GM12891 (cell line): ENCODE measurements at regions not wholly inside any gene's neighbourhood (a gene's known extent, or its start where the extent isn't known, plus 50 kb on each side); places are given as distances from the start of the nearest gene placed in this dataset.

Source experiments
- PAX5 ChIP-seq: IDR thresholded peaks from 2 replicates; pipeline ENCODE4 v1.6.1; 2011; ENCODE audit warnings: low read length, moderate library complexity, mild to moderate bottlenecking; ENCODE audit not compliant: insufficient read depth, severe bottlenecking
- POLR2A ChIP-seq: IDR thresholded peaks from 2 replicates; pipeline ENCODE4 v1.6.1; 2011; ENCODE audit warnings: low read depth, low read length, control low read depth
- POLR2AphosphoS5 ChIP-seq: IDR thresholded peaks from 2 replicates; pipeline ENCODE4 v1.6.1; 2011; ENCODE audit warnings: low read depth, low read length, control low read depth
- SPI1 ChIP-seq: IDR thresholded peaks from 2 replicates; pipeline ENCODE4 v1.6.1; 2011; ENCODE audit warnings: low read depth, low read length, control low read depth
- TAF1 ChIP-seq: IDR thresholded peaks from 2 replicates; pipeline ENCODE4 v1.6.1; 2011; ENCODE audit warnings: low read depth, low read length, control low read depth

GRCh38 chr4:52247941-52248340, 196.8 kb downstream of the SPATA18 start:
- TF ChIP-seq POLR2AphosphoS5: no peak
- no peak for TF ChIP-seq POLR2A
- no peak for TF ChIP-seq SPI1
- TF ChIP-seq TAF1: no peak
- no peak for TF ChIP-seq PAX5
